Caco-2 (cell line): ENCODE measurements at regions not wholly inside any gene's neighbourhood (a gene's known extent, or its start where the extent isn't known, plus 50 kb on each side); places are given as distances from the start of the nearest gene placed in this dataset.

Experiments
- BruUV-seq: library from RNA; stranded (reverse); fragments of 400-500 nt; replicated peaks from 2 replicates; lab custom pipeline; 2021; lab: Mats Ljungman, UMichigan
- CTCF ChIA-PET: fragments of 300-600 bp; sonication (Branson Sonifier 250); formaldehyde crosslinking; loops from one replicate; lab custom pipeline; 2022; ENCODE audit warnings: antibody characterized with exemption; lab: Charles Lee
- POLR2A ChIA-PET: fragments of 300-600 bp; sonication (Branson Sonifier 250); formaldehyde crosslinking; loops from one replicate; lab custom pipeline; 2022; ENCODE audit warnings: antibody characterized with exemption; lab: Charles Lee
- DNase-seq, 2 experiments: peaks; one replicate each; pipeline versions ENCODE4 v3.0.0 to v3.0.0-alpha.2; 2020 to 2022
- H3K27me3 ChIP-seq: replicated peaks from 2 replicates; pipeline ENCODE4 v1.6.0; 2011; ENCODE audit warnings: low read length; ENCODE audit not compliant: control insufficient read depth, insufficient read depth
- H3K36me3 ChIP-seq: 2 replicates; pipeline ENCODE4 v1.5.1; 2011; ENCODE audit warnings: low read length; ENCODE audit not compliant: control insufficient read depth, insufficient read depth
- H3K4me1 ChIP-seq: fragments of 250-450 bp; sonication (Bioruptor Pico); 2 replicates; pipeline ENCODE4 v1.5.1; 2020; ENCODE audit warnings: mild to moderate bottlenecking
- H3K4me3 ChIP-seq: 2 replicates; pipeline ENCODE4 v1.5.1; 2011; ENCODE audit warnings: low read depth, mild to moderate bottlenecking, control low read depth, low read length
- H3K9me3 ChIP-seq: fragments of 250-450 bp; sonication (Bioruptor Pico); 2 replicates; pipeline ENCODE4 v1.5.1; 2020; ENCODE audit warnings: mild to moderate bottlenecking, moderate library complexity
- H3K27ac Mint-ChIP-seq: one replicate; pipeline ENCODE4 v1.8.0; 2022; ENCODE audit warnings: mixed read lengths; ENCODE audit not compliant: unreplicated experiment
- H3K27me3 Mint-ChIP-seq: one replicate; pipeline ENCODE4 v1.8.0; 2022; ENCODE audit warnings: mixed read lengths; ENCODE audit not compliant: insufficient read depth, unreplicated experiment
- H3K36me3 Mint-ChIP-seq: one replicate; pipeline ENCODE4 v1.8.0; 2022; ENCODE audit warnings: mild to moderate bottlenecking, mixed read lengths; ENCODE audit not compliant: insufficient read depth, unreplicated experiment
- H3K4me1 Mint-ChIP-seq: one replicate; pipeline ENCODE4 v1.8.0; 2022; ENCODE audit warnings: low read depth, mixed read lengths; ENCODE audit not compliant: unreplicated experiment
- H3K4me3 Mint-ChIP-seq: one replicate; pipeline ENCODE4 v1.8.0; 2022; ENCODE audit warnings: mild to moderate bottlenecking, moderate library complexity, mixed read lengths; ENCODE audit not compliant: unreplicated experiment
- H3K9me3 Mint-ChIP-seq: one replicate; pipeline ENCODE4 v1.8.0; 2022; ENCODE audit warnings: mixed read lengths; ENCODE audit not compliant: unreplicated experiment
- intact Hi-C: fragments of 100-400 bp; cut with micrococcal nuclease; formaldehyde crosslinking; loops from one replicate; pipeline ENCODE4 v1.10.0; 2022; ENCODE audit not compliant: unreplicated experiment
- TF ChIP-seq, protein P1 (sequence below), 2 experiments: fragments of 200-600 bp in 1 of 2; IDR thresholded peaks; 1 replicate in 1 of 2; 2 replicates in 1 of 2; pipeline versions ENCODE4 v1.5.1 to v1.8.0; 2011 to 2022; ENCODE audit warnings: antibody characterized with exemption in 1 of 2, control low read depth in 1 of 2, inconsistent platforms in 1 of 2, low read depth in 1 of 2, low read length in 1 of 2, mild to moderate bottlenecking in 1 of 2, moderate library complexity in 1 of 2; ENCODE audit not compliant: insufficient read depth in 1 of 2, severe bottlenecking in 1 of 2, unreplicated experiment in 1 of 2

DNA sequence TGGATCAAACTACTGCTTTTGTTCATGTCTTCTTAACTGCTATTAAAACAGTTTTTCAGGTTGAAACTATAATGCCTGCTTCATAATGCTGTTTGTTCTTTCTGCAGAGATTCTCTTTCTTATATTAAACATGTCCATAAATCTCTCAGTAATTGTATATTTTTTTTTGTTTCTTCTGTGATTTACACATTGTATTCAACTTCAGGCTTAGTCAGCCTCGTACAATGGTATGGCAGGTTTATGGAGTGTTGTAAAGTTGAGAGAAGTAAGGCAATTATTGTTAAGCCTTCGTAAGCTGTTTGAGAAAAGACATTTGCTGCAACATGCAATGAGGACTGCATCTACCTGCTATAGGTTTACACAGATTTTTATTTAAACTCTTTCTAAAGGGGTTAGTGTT lies 977.1 kb downstream of the DIPK2A start:
- Mint-ChIP-seq H3K9me3 (peaks cover 16% of the 10 kb centered on the region), H3K27ac (no peak overlapping the region), H3K4me1 (no peaks in the 10 kb centered on the region), H3K36me3 (no peaks in the 10 kb centered on the region), H3K27me3 (no peaks in the 10 kb centered on the region), H3K4me3 (no peak overlapping the region)
- Histone ChIP-seq H3K4me1 (peaks cover 4% of the 10 kb centered on the region; the same call in 1 of the 2 replicates), H3K4me3 (no peak overlapping the region), H3K27me3 (no peaks in the 10 kb centered on the region), H3K9me3 (no peaks in the 10 kb centered on the region; the same call in 1 of the 2 replicates), H3K36me3 (no peaks in the 10 kb centered on the region)
- POLR2A ChIA-PET = no interaction called here
- BruUV-seq = no TSS peak
- TF ChIP-seq, protein P1, sequence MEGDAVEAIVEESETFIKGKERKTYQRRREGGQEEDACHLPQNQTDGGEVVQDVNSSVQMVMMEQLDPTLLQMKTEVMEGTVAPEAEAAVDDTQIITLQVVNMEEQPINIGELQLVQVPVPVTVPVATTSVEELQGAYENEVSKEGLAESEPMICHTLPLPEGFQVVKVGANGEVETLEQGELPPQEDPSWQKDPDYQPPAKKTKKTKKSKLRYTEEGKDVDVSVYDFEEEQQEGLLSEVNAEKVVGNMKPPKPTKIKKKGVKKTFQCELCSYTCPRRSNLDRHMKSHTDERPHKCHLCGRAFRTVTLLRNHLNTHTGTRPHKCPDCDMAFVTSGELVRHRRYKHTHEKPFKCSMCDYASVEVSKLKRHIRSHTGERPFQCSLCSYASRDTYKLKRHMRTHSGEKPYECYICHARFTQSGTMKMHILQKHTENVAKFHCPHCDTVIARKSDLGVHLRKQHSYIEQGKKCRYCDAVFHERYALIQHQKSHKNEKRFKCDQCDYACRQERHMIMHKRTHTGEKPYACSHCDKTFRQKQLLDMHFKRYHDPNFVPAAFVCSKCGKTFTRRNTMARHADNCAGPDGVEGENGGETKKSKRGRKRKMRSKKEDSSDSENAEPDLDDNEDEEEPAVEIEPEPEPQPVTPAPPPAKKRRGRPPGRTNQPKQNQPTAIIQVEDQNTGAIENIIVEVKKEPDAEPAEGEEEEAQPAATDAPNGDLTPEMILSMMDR (IDR thresholded peaks at IDR 0.05; ENCODE audit: insufficient read depth in 1 of 2, low read depth in 1 of 2, low read length in 1 of 2, severe bottlenecking in 1 of 2, unreplicated experiment in 1 of 2) = no peak
- DNase-seq = no peak
- intact Hi-C loops = no loop called here
- CTCF ChIA-PET = no interaction called here

- no peak for DNase-seq
- H3K36me3 ChIP-seq = no peaks in the 10 kb centered on the region
- Mint-ChIP-seq H3K4me3 (no peak overlapping the region), H3K36me3 (no peaks in the 10 kb centered on the region), H3K9me3 (no peaks in the 10 kb centered on the region), H3K4me1 (no peaks in the 10 kb centered on the region), H3K27me3 (no peaks in the 10 kb centered on the region), H3K27ac (no peak overlapping the region)
- H3K9me3 ChIP-seq = no peaks in the 10 kb centered on the region
- BruUV-seq = no TSS peak
- ChIA-PET POLR2A (no interaction called here), CTCF (no interaction called here)
- no peaks in the 10 kb centered on the region for H3K27me3 ChIP-seq
- intact Hi-C loops = no loop called here
- TF ChIP-seq, protein P1 (IDR thresholded peaks at IDR 0.05; ENCODE audit: insufficient read depth in 1 of 2, low read depth in 1 of 2, low read length in 1 of 2, severe bottlenecking in 1 of 2, unreplicated experiment in 1 of 2) = no peak
- H3K4me1 ChIP-seq = no peaks in the 10 kb centered on the region
- no peak overlapping the region for H3K4me3 ChIP-seq
Observed at GRCh38 chr3:144953959-144954358, 982.3 kb downstream of the DIPK2A start.

GRCh38 chr3:144957398-144958101 lies 985.9 kb downstream of the DIPK2A start:
- TF ChIP-seq, protein P1 (IDR thresholded peaks at IDR 0.05; ENCODE audit: insufficient read depth in 1 of 2, low read depth in 1 of 2, low read length in 1 of 2, severe bottlenecking in 1 of 2, unreplicated experiment in 1 of 2) = no peak
- no TSS peak for BruUV-seq
- Histone ChIP-seq H3K36me3 (no peaks in the 10 kb centered on the region), H3K4me3 (no peak overlapping the region), H3K27me3 (no peaks in the 10 kb centered on the region), H3K4me1 (no peaks in the 10 kb centered on the region), H3K9me3 (no peaks in the 10 kb centered on the region)
- intact Hi-C loops = no loop called here
- Mint-ChIP-seq H3K27ac (no peak overlapping the region), H3K36me3 (no peaks in the 10 kb centered on the region), H3K9me3 (no peaks in the 10 kb centered on the region), H3K4me1 (no peaks in the 10 kb centered on the region), H3K4me3 (no peak overlapping the region), H3K27me3 (no peaks in the 10 kb centered on the region)
- DNase-seq = no peak
- POLR2A ChIA-PET = no interaction called here
- CTCF ChIA-PET = no interaction called here
